ENCODE measurements at regions not wholly inside any gene's neighbourhood (a gene's known extent, or its start where the extent isn't known, plus 50 kb on each side); places are given as distances from the start of the nearest gene placed in this dataset.
"Not testable (repeated sequence)": the region's sequence is repeated elsewhere in the genome, so short reads cannot be mapped to it uniquely, and the experiment has no call there.

DNA sequence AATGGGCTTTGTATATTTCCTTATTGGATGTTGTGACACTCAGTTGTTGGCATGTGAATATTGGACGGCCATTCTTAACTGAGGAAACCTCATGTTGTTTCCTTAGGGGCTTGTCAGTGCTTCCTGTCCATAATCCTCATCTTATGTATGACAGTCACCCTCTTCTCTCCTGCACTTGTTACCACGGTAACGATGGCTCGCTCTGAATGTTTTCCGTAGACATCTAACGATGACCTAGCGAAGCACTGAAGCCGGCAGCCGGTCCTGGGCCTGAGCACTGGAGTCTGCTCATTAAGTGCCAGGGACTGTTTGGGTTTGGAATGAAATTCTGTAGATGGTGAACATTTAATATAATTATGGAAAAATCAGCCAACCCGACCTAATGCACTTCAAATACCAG is 242.7 kb upstream of the NBPF12 start:
- TF ChIP-seq, protein P1, sequence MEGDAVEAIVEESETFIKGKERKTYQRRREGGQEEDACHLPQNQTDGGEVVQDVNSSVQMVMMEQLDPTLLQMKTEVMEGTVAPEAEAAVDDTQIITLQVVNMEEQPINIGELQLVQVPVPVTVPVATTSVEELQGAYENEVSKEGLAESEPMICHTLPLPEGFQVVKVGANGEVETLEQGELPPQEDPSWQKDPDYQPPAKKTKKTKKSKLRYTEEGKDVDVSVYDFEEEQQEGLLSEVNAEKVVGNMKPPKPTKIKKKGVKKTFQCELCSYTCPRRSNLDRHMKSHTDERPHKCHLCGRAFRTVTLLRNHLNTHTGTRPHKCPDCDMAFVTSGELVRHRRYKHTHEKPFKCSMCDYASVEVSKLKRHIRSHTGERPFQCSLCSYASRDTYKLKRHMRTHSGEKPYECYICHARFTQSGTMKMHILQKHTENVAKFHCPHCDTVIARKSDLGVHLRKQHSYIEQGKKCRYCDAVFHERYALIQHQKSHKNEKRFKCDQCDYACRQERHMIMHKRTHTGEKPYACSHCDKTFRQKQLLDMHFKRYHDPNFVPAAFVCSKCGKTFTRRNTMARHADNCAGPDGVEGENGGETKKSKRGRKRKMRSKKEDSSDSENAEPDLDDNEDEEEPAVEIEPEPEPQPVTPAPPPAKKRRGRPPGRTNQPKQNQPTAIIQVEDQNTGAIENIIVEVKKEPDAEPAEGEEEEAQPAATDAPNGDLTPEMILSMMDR (IDR thresholded peaks at IDR 0.05), result not testable (repeated sequence)
- TF ChIP-seq POLR2A (IDR thresholded peaks at IDR 0.05), result not testable (repeated sequence)

Measured in testis (tissue), 2 donors.